SK-MEL-5 (cell line): ENCODE measurements at regions not wholly inside any gene's neighbourhood (a gene's known extent, or its start where the extent isn't known, plus 50 kb on each side); places are given as distances from the start of the nearest gene placed in this dataset.
"Not testable (repeated sequence)": the region's sequence is repeated elsewhere in the genome, so short reads cannot be mapped to it uniquely, and the experiment has no call there.

Experiments
- DNase-seq: peaks from one replicate; pipeline ENCODE4 v3.0.0-alpha.2; 2016; ENCODE audit warnings: low read depth, low spot score
- in situ Hi-C: cut with HindIII; loops from 2 replicates; pipeline ENCODE4 v1.10.0; 2016; ENCODE audit warnings: low sequenced_read_pairs, high pct_unique_total_duplicates, low pct_unique_long_range_greater_than_20kb

- in situ Hi-C loops, result no loop called here
Measured at GRCh38 chr13:26882731-26883130, 122.1 kb upstream of the GPR12 start.

GRCh38 chr13:26881154-26881553 is 120.6 kb upstream of the GPR12 start:
- peak; percentile 8 for DNase-seq
- in situ Hi-C loops, result no loop called here

More at GRCh38 chr13:26882731-26883130, 122.1 kb upstream of the GPR12 start:
- no peak for DNase-seq

- in situ Hi-C loops, result no loop called here
- DNase-seq, result no peak
Measured at GRCh38 chr13:26880735-26881134, 120.1 kb upstream of the GPR12 start.

GRCh38 chr13:26878438-26878837 is 117.9 kb upstream of the GPR12 start:
- no peak for DNase-seq
- in situ Hi-C loops, result no loop called here

GRCh38 chr13:26873386-26873698 is 112.8 kb upstream of the GPR12 start:
- DNase-seq, result no peak
- in situ Hi-C loops, result no loop called here

GRCh38 chr13:26872525-26873385 is 112.2 kb upstream of the GPR12 start:
- in situ Hi-C loops, result no loop called here

GRCh38 chr13:26867451-26868091 is 107.0 kb upstream of the GPR12 start:
- peak; percentile 24 for DNase-seq
- in situ Hi-C loops, result no loop called here

More at GRCh38 chr13:26872525-26873385, 112.2 kb upstream of the GPR12 start:
- DNase-seq, result peak; percentile 74

- in situ Hi-C loops, result no loop called here
- no peak for DNase-seq
Measured at GRCh38 chr13:26864576-26864975, 104.0 kb upstream of the GPR12 start.

GRCh38 chr13:26861941-26862340 is 101.4 kb upstream of the GPR12 start:
- DNase-seq, result no peak

GRCh38 chr13:26855921-26856320 is 95.3 kb upstream of the GPR12 start:
- DNase-seq, result peak; percentile 94
- in situ Hi-C loops, result no loop called here

More at GRCh38 chr13:26861941-26862340, 101.4 kb upstream of the GPR12 start:
- in situ Hi-C loops, result no loop called here

GRCh38 chr13:26855071-26855470 is 94.5 kb upstream of the GPR12 start:
- in situ Hi-C loops, result no loop called here
- DNase-seq, result peak; percentile 70

GRCh38 chr13:26853323-26853722 is 92.7 kb upstream of the GPR12 start:
- DNase-seq, result no peak
- in situ Hi-C loops, result no loop called here

GRCh38 chr13:26847281-26847680 is 86.7 kb upstream of the GPR12 start:
- in situ Hi-C loops, result no loop called here
- DNase-seq, result no peak

- DNase-seq, result not testable (repeated sequence)
Measured at GRCh38 chr13:26845063-26845462, 84.5 kb upstream of the GPR12 start.

GRCh38 chr13:26839682-26840081 is 79.1 kb upstream of the GPR12 start:
- no peak for DNase-seq
- in situ Hi-C loops, result no loop called here

More at GRCh38 chr13:26845063-26845462, 84.5 kb upstream of the GPR12 start:
- in situ Hi-C loops, result not testable (repeated sequence)

GRCh38 chr13:26838821-26839220 is 78.2 kb upstream of the GPR12 start:
- no peak for DNase-seq
- in situ Hi-C loops, result no loop called here

GRCh38 chr13:26837997-26838396 is 77.4 kb upstream of the GPR12 start:
- in situ Hi-C loops, result no loop called here
- DNase-seq, result no peak

- in situ Hi-C loops, result no loop called here
- DNase-seq, result no peak
Measured at GRCh38 chr13:26837102-26837501, 76.5 kb upstream of the GPR12 start.

GRCh38 chr13:26836626-26837025 is 76.0 kb upstream of the GPR12 start:
- in situ Hi-C loops, result no loop called here
- DNase-seq, result no peak
